ENCODE measurements at regions not wholly inside any gene's neighbourhood (a gene's known extent, or its start where the extent isn't known, plus 50 kb on each side); places are given as distances from the start of the nearest gene placed in this dataset.

DNA sequence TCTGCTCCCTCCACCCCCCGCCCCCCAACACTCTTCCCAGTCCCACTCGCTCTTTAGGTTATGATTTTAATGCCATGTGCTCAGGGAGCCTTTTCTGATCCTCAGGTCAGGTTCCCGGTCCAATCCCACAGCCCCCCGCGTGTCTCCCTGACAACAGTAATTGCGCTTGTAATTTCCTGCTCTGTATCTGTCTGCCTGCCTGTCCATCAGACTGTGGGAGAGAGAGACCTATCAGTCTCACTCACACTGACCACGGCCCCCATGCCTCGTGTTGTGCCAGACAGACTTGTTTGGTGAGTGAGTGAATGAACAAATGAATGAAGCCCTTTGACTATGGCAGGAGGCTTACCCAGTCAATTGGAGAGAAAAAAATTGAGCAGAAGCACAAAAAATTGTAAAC lies 50.8 kb upstream of the ECE1 start:
- TF ChIP-seq, protein P1, sequence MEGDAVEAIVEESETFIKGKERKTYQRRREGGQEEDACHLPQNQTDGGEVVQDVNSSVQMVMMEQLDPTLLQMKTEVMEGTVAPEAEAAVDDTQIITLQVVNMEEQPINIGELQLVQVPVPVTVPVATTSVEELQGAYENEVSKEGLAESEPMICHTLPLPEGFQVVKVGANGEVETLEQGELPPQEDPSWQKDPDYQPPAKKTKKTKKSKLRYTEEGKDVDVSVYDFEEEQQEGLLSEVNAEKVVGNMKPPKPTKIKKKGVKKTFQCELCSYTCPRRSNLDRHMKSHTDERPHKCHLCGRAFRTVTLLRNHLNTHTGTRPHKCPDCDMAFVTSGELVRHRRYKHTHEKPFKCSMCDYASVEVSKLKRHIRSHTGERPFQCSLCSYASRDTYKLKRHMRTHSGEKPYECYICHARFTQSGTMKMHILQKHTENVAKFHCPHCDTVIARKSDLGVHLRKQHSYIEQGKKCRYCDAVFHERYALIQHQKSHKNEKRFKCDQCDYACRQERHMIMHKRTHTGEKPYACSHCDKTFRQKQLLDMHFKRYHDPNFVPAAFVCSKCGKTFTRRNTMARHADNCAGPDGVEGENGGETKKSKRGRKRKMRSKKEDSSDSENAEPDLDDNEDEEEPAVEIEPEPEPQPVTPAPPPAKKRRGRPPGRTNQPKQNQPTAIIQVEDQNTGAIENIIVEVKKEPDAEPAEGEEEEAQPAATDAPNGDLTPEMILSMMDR (IDR thresholded peaks at IDR 0.05; ENCODE audit: low read depth, low read length), result no peak

DNA sequence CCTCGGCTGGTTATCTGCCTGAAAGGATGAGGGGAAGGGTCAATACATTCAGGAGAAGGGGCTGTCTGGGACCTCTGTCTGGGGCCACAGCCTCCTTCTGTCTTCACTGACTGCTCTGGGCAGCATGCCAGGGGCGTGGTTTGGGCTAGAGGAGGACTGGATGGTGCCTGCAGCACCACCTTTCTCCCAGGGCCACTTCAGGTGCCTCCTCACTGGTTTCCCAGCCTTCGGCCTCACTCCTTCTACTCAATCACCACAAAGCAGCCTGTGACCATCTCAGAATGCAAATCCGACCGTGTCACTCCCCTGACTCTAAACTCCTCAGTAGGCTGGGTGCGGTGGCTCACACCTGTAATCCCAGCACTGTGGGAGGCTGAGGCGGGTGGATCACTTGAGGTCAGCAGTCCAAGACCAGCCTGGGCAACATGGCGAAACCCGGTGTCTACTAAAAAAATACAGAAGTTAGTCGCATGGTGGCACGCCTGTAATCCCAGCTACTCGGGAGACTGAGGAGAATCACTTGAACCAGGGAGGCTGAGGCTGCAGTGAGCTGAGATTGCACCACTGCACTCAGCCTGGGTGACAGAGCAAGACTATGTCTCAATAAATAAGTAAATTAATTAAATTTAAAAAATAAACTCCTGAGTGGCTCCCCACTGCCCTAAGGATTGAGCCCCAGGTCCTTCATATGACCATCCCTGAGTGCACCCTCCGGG lies 50.1 kb upstream of the ECE1 start:
- TF ChIP-seq, protein P1 (IDR thresholded peaks at IDR 0.05; ENCODE audit: low read depth, low read length), result no peak
- no peak overlapping the region for H3K4me3 ChIP-seq (ENCODE audit: low read depth, low read length)

More for the DNA sequence above, 50.8 kb upstream of the ECE1 start:
- H3K4me3 ChIP-seq (ENCODE audit: low read depth, low read length), result no peak overlapping the region
